ENCODE measurements at regions not wholly inside any gene's neighbourhood (a gene's known extent, or its start where the extent isn't known, plus 50 kb on each side); places are given as distances from the start of the nearest gene placed in this dataset.

- TF ChIP-seq CTCF (IDR thresholded peaks at IDR 0.05; ENCODE audit: insufficient read depth, low read depth, low read length, missing control alignments) = no peak
- no peak overlapping the region for H3K4me3 ChIP-seq (ENCODE audit: low read depth, low read length)
- no peak for DNase-seq (ENCODE audit: low read depth)
Measured at GRCh38 chr11:109854731-109855130, 238.5 kb upstream of the ZC3H12C start.

GRCh38 chr11:109856928-109857327, 236.3 kb upstream of the ZC3H12C start:
- DNase-seq (ENCODE audit: low read depth) = no peak

GRCh38 chr11:109857637-109858036, 235.6 kb upstream of the ZC3H12C start:
- TF ChIP-seq CTCF (IDR thresholded peaks at IDR 0.05; ENCODE audit: insufficient read depth, low read depth, low read length, missing control alignments) = no peak
- H3K4me3 ChIP-seq (ENCODE audit: low read depth, low read length) = no peak overlapping the region
- DNase-seq (ENCODE audit: low read depth) = no peak

More at GRCh38 chr11:109856928-109857327, 236.3 kb upstream of the ZC3H12C start:
- H3K4me3 ChIP-seq (ENCODE audit: low read depth, low read length) = no peak overlapping the region
- no peak for TF ChIP-seq CTCF (IDR thresholded peaks at IDR 0.05; ENCODE audit: insufficient read depth, low read depth, low read length, missing control alignments)

- TF ChIP-seq CTCF (IDR thresholded peaks at IDR 0.05; ENCODE audit: insufficient read depth, low read depth, low read length, missing control alignments) = no peak
- DNase-seq (ENCODE audit: low read depth) = no peak
- no peak overlapping the region for H3K4me3 ChIP-seq (ENCODE audit: low read depth, low read length)
Measured at GRCh38 chr11:109858152-109858551, 235.0 kb upstream of the ZC3H12C start.

- no peak for TF ChIP-seq CTCF (IDR thresholded peaks at IDR 0.05; ENCODE audit: insufficient read depth, low read depth, low read length, missing control alignments)
- no peak for DNase-seq (ENCODE audit: low read depth)
- no peak overlapping the region for H3K4me3 ChIP-seq (ENCODE audit: low read depth, low read length)
Measured at GRCh38 chr11:109859045-109859724, 234.0 kb upstream of the ZC3H12C start.

GRCh38 chr11:109862835-109863234, 230.4 kb upstream of the ZC3H12C start:
- no peak for TF ChIP-seq CTCF (IDR thresholded peaks at IDR 0.05; ENCODE audit: insufficient read depth, low read depth, low read length, missing control alignments)
- H3K4me3 ChIP-seq (ENCODE audit: low read depth, low read length) = no peak overlapping the region
- no peak for DNase-seq (ENCODE audit: low read depth)

GRCh38 chr11:109864151-109864661, 229.0 kb upstream of the ZC3H12C start:
- DNase-seq (ENCODE audit: low read depth) = peak; percentile 82
- no peak for TF ChIP-seq CTCF (IDR thresholded peaks at IDR 0.05; ENCODE audit: insufficient read depth, low read depth, low read length, missing control alignments)
- no peak overlapping the region for H3K4me3 ChIP-seq (ENCODE audit: low read depth, low read length)

All from GM12865 (cell line).